GM19438 (cell line): ENCODE measurements at regions not wholly inside any gene's neighbourhood (a gene's known extent, or its start where the extent isn't known, plus 50 kb on each side); places are given as distances from the start of the nearest gene placed in this dataset.

Experiments
- ATAC-seq: cut with Tn5 transposase; IDR thresholded peaks from one replicate; pipeline ENCODE4 v1.9.1; 2021; ENCODE audit warnings: low read depth; ENCODE audit not compliant: unreplicated experiment

GRCh38 chr5:82855893-82856550 is 221.2 kb downstream of the TMEM167A start:
- no peak for ATAC-seq

GRCh38 chr5:82854956-82855355 is 222.2 kb downstream of the TMEM167A start:
- ATAC-seq = no peak

DNA sequence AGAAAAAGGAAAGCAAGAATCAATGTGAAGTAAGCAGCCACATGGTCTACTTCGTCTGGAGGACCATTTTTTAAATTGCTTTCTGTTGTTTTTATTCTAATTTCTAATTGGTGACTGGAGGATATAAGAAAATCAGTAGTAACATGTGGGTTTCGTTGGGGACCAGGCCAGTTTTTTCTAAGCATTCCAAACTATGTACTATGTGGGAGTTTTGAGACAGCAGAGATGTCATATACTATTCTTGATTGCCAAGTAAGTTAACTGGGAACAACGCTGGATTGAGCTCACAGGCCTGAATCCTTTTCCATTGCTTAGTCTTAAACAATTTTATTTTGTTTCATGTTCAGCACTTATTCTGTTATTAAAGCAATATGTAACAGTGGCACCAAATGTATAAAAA is 225.7 kb downstream of the TMEM167A start:
- no peak for ATAC-seq

- no peak for ATAC-seq
These were observed 226.8 kb downstream of the TMEM167A start for GRCh38 chr5:82850393-82850792.

GRCh38 chr5:82849885-82850284 is 227.3 kb downstream of the TMEM167A start:
- ATAC-seq = no peak

DNA sequence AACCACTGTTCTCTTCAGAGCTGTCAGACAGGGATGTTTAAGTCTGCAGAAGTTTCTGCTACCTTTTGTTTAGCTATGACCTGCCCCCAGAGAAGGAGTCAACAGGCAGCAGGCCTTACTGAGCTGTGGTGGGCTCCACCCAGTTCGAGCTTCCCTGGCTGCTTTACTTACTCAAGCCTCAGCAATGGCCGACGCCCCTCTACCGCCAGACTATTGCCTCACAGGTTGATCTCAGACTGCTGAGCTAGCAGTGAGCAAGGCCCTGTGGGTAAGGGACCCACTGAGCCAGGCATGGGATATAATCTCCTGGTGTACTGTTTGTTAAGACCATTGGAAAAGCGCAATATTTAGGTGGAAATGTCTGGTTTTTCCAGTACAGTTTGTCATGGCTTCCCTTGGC is 229.6 kb downstream of the TMEM167A start:
- no peak for ATAC-seq

DNA sequence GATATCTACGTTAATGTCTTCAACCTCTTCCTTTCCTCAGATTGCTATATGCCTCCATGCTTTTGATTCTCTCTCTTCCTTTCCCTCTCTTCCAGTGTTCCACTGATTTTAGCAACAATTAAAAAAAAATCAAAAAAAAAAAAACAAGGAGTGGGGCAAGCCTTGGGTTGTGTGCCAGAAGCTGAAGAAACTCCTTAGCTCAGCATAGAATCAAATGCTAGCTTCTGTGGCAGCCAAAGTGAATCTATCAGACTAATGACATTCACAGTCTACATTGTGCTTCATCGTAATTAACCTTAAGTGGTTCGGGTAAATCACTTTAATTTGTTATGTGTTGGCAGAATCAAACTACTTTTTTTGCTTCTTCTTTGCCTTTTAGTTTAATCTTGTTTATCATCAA is 237.3 kb downstream of the TMEM167A start:
- ATAC-seq = no peak

DNA sequence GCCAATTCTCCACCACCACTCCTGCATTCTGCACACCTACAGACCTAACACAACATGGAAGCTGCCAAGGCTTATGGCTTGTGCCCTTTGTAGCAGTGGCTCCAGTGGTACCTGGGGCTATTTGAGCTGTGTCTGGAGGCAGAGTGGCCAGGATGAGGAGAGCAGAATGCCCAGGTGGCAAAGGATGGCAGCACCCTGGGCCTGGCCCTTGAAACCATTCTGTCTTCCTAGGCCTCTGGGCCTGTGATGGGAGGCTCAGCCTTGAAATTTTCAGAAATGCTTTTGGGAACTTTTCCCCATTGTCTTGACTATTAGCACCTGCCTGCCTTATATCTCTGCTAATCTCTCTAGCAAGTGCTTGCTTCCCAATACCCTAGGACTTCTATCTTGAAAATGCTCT is 241.7 kb downstream of the TMEM167A start:
- no peak for ATAC-seq

- ATAC-seq = no peak
These were observed 243.0 kb downstream of the TMEM167A start for GRCh38 chr5:82834151-82834550.

DNA sequence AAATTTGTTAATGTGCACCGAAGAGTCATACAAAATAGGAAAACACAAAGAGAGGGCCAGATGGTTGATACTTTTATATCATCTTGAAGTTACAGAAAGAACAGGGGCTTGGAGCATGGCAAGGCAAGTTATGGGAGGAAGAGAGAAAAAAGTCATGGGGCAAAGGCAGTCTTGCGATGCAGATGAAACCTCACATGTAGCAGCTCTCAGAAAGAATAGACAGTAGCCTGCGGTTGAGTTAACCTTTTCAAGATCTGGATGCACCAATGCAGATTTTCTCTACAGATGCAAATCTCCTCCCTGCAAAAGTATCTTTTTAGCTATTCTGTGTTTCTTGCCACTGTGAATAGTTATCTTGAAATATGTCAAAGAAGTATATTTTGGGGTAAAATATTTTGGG is 243.9 kb downstream of the TMEM167A start:
- ATAC-seq = no peak

GRCh38 chr5:82832445-82832844 is 244.7 kb downstream of the TMEM167A start:
- ATAC-seq = no peak

GRCh38 chr5:82828211-82828610 is 249.0 kb downstream of the TMEM167A start:
- ATAC-seq = no peak

- ATAC-seq = no peak
These were observed 249.5 kb downstream of the TMEM167A start for GRCh38 chr5:82827651-82828050.

GRCh38 chr5:82822634-82822927 is 254.6 kb downstream of the TMEM167A start:
- no peak for ATAC-seq

DNA sequence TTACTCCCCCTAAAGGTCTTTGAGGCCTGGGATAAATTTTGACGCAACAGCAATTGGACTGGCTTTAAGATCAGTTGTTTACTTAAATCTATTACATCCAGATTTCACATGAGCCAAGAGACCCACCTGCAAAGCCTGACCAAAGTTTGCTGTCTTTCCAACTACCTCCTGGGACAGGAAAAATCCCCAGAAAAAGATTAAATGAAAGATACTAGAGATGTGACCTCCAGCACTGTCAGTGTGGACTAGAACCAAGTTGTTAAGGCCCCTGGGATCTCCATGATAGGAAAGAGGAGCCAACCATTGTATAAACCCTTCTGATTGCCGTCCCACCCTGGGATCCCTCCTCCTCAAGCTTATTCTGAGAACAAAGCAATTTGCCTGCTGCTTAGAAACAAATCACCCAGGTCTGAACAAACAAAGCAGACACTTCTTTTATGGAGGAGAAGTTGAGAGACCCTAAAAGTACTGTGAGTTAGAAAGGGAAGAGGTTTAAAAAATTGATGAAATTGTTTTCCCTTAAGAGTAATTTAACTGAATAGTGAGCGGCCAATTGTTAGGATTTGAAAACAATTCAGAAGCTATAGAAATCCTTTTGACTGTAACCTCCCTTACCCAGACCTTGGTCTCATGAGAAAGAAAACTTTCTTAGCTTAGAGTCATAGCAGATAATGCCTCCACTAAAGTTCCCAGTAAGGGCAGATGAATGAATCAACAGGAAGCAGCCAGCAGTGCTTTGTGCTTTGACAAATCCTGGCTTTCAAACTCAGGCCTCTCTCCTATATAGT is 255.2 kb downstream of the TMEM167A start:
- ATAC-seq = no peak

- ATAC-seq = peak; percentile 84
These were observed 256.0 kb downstream of the TMEM167A start for GRCh38 chr5:82820961-82821845.

- no peak for ATAC-seq
These were observed 257.0 kb downstream of the TMEM167A start for GRCh38 chr5:82820188-82820587.

DNA sequence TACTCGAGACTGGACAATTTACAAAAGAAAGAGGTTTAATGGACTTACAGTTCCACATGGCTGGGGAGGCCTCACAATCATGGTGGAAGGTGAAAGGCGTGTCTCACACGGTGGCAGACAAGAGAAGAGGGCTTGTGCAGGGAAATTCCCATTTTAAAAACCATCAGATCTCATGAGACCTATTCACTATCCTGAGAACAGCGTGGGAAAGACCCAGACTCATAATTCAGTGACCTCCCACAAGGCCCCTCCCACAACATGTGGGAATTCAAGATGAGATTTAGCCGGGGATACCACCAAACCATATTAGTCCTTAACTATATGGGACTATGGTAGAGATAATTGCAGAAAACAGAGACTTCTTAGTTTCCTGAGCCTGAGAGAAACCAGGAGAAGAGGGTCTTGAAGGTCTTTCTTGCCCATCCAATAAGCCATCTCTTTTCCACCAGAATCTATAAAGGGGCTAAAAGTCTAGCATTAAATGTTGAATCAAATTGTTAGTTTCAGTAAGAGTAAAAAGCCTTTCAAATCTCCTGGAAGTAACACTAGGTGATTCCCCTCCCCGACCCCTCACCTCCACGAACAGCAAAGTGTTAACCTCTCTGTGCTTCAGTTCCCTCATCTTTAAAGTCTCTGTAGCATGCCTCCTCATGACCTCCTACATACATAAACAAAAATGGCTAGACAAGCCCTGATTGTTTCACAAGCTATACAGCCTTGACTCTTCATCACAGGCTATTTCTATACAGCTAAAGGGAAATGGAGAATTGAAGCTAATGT is 259.1 kb downstream of the TMEM167A start:
- no peak for ATAC-seq

GRCh38 chr5:82816926-82817325 is 260.3 kb downstream of the TMEM167A start:
- ATAC-seq = no peak

- no peak for ATAC-seq
These were observed 261.3 kb downstream of the TMEM167A start for GRCh38 chr5:82815871-82816270.

DNA sequence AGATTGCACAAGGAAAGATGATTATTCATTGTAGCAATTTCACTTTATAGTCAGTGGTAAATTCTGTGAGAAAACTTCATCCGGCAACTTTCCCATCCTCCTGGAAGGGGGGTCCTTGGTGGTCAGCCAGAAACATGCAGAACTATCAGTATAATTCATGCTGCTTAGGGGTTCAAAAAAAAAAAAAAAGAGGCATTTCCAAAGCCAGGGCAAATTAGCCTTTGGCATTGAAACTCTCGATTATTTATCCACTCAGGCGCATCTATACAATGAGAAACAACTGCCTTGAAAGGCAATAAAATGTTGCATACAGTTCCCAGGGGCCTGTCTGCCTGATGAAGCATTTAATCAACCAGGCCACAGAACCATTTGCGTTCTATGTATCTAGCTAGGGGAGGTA is 263.3 kb downstream of the TMEM167A start:
- ATAC-seq = no peak
